GM12872 (cell line): ENCODE measurements at regions not wholly inside any gene's neighbourhood (a gene's known extent, or its start where the extent isn't known, plus 50 kb on each side); places are given as distances from the start of the nearest gene placed in this dataset.

Experiments used
- CTCF ChIP-seq: IDR thresholded peaks from 3 replicates; pipeline ENCODE4 v1.5.1; 2011; ENCODE audit warnings: low read depth, mild to moderate bottlenecking, low read length, moderate library complexity; ENCODE audit not compliant: insufficient read depth

DNA sequence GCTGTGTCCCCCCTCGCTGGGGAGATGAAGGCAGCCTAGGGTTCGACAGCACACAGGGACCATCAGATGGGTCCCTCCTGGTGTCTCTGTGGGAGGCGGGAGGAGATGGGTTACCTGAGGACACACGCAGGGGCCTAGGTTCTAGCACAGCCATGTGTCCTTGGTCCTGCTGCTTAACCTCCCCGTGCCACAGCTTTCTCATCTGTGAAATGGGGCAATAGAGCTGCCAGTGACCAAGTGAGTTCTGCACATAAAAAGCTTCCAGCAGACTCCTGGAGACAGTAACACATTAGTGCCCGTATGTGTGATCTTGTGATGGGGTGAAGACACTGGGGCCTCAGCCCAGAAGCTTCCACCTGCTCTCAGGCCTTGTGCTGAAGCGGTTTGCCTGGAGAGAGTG, 96.0 kb upstream of the GSE1 start:
- TF ChIP-seq CTCF: no peak

DNA sequence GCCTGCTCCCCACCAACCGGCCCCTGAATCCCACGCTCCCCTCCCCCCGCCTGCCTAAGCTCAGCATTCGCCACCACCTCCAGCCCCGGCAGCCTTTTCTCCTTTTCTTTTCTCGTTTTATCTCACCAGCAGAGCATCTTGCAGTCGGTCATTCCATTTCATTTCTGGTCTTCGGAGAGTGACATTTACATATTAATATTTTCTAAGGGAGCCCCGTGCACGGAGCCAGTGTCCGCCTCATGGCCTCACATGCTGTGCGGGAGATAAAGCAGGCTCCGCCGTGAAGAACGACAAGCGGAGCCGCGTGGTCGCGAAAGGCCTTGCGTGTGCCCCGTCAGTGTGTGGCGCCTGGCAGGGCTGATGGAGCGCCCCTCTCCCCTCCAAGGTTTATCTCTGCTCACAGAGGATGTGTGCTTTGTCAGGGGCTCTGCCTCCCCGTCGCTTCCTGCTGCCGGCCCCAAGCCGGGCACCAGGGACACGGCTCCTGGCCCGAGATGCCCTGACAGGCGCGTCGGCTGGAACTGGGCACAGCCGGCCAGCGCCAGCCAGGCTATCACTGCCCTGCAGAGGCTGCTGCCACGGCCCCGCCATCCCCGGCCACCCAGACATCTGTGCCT, 95.5 kb upstream of the GSE1 start:
- TF ChIP-seq CTCF: no peak

DNA sequence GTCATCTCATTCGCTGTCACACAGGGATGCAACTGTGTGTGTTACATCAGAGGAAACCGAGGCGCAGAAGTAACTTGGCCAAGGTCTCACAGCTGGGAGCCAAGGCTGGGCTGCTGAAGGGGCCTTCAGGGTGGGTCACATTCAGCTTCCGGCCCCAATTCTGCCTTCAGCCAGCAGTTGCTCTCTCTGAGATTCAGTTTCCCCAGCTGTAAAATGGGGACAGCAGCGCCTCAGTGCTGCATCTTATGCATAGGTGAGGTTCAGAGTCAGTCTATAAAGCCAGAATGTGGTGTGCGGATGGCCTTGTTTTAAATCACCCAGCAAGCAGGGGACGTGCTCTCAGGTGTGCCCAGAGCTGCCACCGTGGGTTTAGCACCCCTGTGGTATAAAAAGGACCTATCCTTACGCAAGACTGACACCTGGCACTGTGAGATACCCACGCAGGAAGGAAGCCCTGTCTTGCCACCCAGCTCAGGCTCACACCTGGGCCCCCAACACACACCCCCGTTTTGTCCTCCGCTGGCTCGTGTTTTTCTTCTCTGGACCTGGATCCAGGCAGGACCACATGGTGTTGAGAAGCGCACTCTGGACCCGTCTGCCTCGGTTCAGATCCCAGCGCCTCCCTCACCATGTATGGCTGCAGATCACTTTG, 94.6 kb upstream of the GSE1 start:
- no peak for TF ChIP-seq CTCF

DNA sequence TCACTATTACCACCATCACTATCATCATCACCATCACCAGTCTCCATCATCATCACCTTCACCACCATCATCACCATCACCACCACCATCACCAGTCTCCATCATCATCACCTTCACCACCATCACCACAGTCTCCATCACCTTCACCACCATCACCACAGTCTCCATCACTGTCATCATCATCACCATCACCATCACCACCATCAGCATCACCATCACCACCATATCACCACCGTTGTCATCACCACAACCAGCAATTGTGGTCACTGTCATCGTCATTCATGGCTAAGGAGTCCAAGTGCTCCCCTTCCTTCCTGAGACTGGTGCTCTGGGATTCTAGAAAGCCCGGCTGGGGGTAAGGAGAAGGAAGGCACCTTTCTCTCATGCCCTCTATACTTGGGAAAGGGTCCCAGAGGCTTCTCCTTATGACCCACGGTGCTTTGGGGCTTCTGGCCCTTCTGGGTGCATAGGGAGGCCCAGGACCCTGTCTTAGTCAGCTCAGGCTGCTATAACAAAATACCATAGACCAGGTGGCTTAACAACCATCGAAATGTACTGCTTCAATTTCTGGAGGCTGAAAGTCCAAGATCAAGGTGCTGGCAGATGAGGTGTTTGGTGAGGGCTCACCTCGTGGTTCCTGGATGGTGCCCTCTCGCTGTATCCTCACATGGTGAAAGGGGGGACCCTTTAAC, 93.4 kb upstream of the GSE1 start:
- TF ChIP-seq CTCF: no peak

DNA sequence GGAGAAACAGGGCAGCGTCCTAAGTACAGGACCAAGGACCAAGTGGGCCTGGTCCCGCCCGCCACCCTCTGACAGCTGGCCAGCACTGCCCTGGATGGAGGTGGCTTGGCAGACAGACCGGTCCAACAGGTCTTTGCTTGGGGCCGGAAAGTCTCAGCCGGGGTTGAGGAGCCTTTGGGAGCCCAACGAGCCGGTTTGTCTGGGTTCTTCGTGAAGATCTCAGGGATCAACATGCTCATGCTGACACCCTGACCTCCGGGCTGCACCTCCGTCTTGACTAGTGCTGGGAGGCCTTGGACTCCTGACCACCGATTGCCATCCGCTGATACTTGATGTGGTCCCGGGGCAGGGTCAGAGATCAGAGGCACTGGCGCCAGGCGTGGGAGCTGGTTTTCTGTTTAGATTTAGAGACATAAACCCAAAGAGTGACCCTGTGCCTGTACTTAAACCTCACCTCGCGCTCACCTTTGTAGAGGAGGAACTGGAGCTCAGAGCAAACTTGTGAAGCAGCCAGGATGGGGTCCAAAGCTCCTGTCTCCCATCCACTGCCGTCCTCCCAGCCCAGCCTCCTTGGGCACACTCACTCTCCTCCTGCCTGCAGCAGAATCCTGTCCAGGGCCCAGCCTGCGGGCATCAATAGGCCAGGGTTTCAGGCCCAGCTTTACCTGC, 92.1 kb upstream of the GSE1 start:
- TF ChIP-seq CTCF: no peak

DNA sequence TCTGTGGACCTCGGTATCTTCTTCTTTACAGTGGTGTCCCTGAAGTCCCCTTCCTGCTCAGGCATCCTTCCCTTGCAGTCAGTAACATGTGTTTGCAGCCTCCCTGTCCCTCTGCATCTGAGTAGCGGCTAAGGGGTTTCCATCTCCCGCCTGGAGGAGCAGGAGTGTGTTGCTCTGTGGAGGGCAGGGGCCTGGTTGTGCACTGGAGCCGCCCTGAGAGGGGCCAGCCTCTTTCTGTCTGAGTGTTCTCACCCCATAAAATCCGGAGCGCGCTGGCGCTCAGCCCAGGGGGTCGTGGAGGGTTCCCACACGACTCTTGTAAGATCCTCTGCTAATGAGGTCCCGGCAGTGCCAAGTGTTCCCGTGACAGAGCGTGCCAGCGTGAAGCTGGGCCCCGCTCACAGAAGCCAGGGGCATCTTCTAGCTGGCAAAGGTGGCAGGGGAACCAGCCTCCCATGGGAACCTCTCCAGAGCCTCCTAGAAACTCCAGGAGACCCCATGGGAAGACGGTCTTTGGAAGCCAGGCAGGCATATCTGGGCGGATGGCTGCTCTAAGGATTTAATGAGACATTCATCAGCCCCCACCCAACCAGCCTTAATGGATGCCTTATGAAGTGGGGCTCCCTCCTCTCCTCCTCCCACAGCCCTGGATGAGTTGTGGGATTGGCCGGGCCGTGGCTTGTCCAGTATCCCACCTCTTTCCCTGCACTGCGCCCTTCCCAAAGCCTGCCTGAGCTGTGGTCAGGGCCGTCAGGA, 91.4 kb upstream of the GSE1 start:
- TF ChIP-seq CTCF: no peak
